Right lobe of liver (tissue), 6 donors: ENCODE measurements at regions not wholly inside any gene's neighbourhood (a gene's known extent, or its start where the extent isn't known, plus 50 kb on each side); places are given as distances from the start of the nearest gene placed in this dataset.

Experiments
- ATAC-seq, 4 donors: fragments of 200-7000 bp; cut with Tn5 transposase; one replicate each; pipeline ENCODE4 v1.9.1; 2020; ENCODE audit warnings: mild to moderate bottlenecking in 4 of 4, moderate library complexity in 4 of 4
- DNase-seq, 3 donors: peaks; one replicate each; pipeline ENCODE4 v3.0.0-alpha.2; 2020
- H3K27ac ChIP-seq, 3 donors: fragments of 200-600 bp; one replicate each; pipeline ENCODE4 v1.8.0; 2022
- H3K27me3 ChIP-seq, 2 donors: fragments of 200-600 bp; one replicate each; pipeline ENCODE4 v1.8.0; 2022
- H3K36me3 ChIP-seq, 4 donors: fragments of 200-600 bp; sonication (generic) in 1 of 4; one replicate each; pipeline versions ENCODE4 v1.5.1 to v1.8.0; 2017 to 2022; ENCODE audit warnings: control low read depth in 1 of 4
- H3K4me1 ChIP-seq, 4 donors: fragments of 200-600 bp; sonication (generic) in 1 of 4; one replicate each; pipeline versions ENCODE4 v1.5.1 to v1.8.0; 2017 to 2022; ENCODE audit warnings: control low read depth in 1 of 4
- H3K4me3 ChIP-seq, 3 donors: fragments of 200-600 bp; one replicate each; pipeline ENCODE4 v1.8.0; 2022
- H3K9me3 ChIP-seq, 4 donors: fragments of 200-600 bp; sonication (generic) in 1 of 4; one replicate each; pipeline versions ENCODE4 v1.5.1 to v1.8.0; 2017 to 2022; ENCODE audit warnings: control low read depth in 1 of 4
- CTCF ChIP-seq, 4 donors: fragments of 200-600 bp in 3 of 4; fragments of 450-650 bp in 1 of 4; IDR thresholded peaks; one replicate each; pipeline versions ENCODE4 v1.5.1 to v1.8.0; 2016 to 2022; ENCODE audit warnings: antibody characterized with exemption in 4 of 4, mild to moderate bottlenecking in 2 of 4
- POLR2A ChIP-seq: fragments of 450-650 bp; IDR thresholded peaks from one replicate; pipeline ENCODE4 v1.6.1; 2017; ENCODE audit warnings: antibody characterized with exemption, mild to moderate bottlenecking
- WGBS: methylation state at CpG from one replicate; pipeline ENCODE4 v1.1.6; 2018; ENCODE audit warnings: low coverage, low lambda C conversion rate; ENCODE audit not compliant: insufficient coverage; ENCODE audit errors: missing lambda C conversion rate; 5-methylcytosine and 5-hydroxymethylcytosine counted together
- intact Hi-C, 2 donors: fragments of 100-400 bp; cut with DNase I; formaldehyde crosslinking; loops; one replicate each; pipeline versions ENCODE4 v1.11.2 to v1.14.1; 2022
- donor health status: DM: no; HTN: yes; CAD: no.
- donor health status: DM: no; HTN: no; CAD: no.
- donor health status: DM: no; HTN: no; CAD: no.
- donor health status: DM: no; HTN: yes; CAD: no.
- donor health status: DM: no; HTN: yes; CAD: no.

GRCh38 chr3:180267202-180267843 is 230.6 kb upstream of the PEX5L start:
- DNase-seq (no peak), ATAC-seq (peak in 1 of 4 donors; percentile 11)
- TF ChIP-seq CTCF (IDR thresholded peaks at IDR 0.05), result no peak
- TF ChIP-seq POLR2A, result no peak
- WGBS, result 21% methylated on average over 3 of the region's 3 CpGs
- H3K27me3 ChIP-seq, result no peaks in the 10 kb centered on the region
- no peaks in the 10 kb centered on the region for H3K9me3 ChIP-seq
- H3K27ac ChIP-seq, result no peak overlapping the region
- no peaks in the 10 kb centered on the region for H3K36me3 ChIP-seq
- intact Hi-C loops, result no loop called here
- no peak overlapping the region for H3K4me3 ChIP-seq
- no peaks in the 10 kb centered on the region for H3K4me1 ChIP-seq

- Histone ChIP-seq H3K4me3 (no peak overlapping the region), H3K4me1 (no peaks in the 10 kb centered on the region), H3K27me3 (no peaks in the 10 kb centered on the region), H3K27ac (no peak overlapping the region), H3K9me3 (no peaks in the 10 kb centered on the region), H3K36me3 (no peaks in the 10 kb centered on the region)
- DNase-seq (no peak), ATAC-seq (no peak)
- 52% methylated on average over 3 of the region's 4 CpGs for WGBS
- TF ChIP-seq CTCF (IDR thresholded peaks at IDR 0.05), result no peak
- no peak for TF ChIP-seq POLR2A
- intact Hi-C loops, result no loop called here
Observed at GRCh38 chr3:180274536-180274935, 237.8 kb upstream of the PEX5L start.

- 32% methylated on average over 2 of the region's 2 CpGs for WGBS
- no peaks in the 10 kb centered on the region for H3K9me3 ChIP-seq
- TF ChIP-seq CTCF (IDR thresholded peaks at IDR 0.05) (no peak), POLR2A (no peak)
- H3K36me3 ChIP-seq, result no peaks in the 10 kb centered on the region
- ATAC-seq, result no peak
- DNase-seq, result no peak
- H3K4me3 ChIP-seq, result no peak overlapping the region
- H3K27me3 ChIP-seq, result no peaks in the 10 kb centered on the region
- intact Hi-C loops, result no loop called here
- H3K27ac ChIP-seq, result no peak overlapping the region
- no peaks in the 10 kb centered on the region for H3K4me1 ChIP-seq
Observed at GRCh38 chr3:180275176-180275575, 238.4 kb upstream of the PEX5L start.

GRCh38 chr3:180277041-180277440 is 240.3 kb upstream of the PEX5L start:
- Histone ChIP-seq H3K9me3 (no peaks in the 10 kb centered on the region), H3K27me3 (no peaks in the 10 kb centered on the region), H3K27ac (no peak overlapping the region), H3K4me3 (no peak overlapping the region), H3K4me1 (no peaks in the 10 kb centered on the region), H3K36me3 (no peaks in the 10 kb centered on the region)
- TF ChIP-seq POLR2A (no peak), CTCF (IDR thresholded peaks at IDR 0.05) (no peak)
- intact Hi-C loops, result no loop called here
- DNase-seq (no peak), ATAC-seq (no peak)
- WGBS, result 38% methylated on average over 2 of the region's 2 CpGs
